GM23338 (cell line): ENCODE measurements at regions not wholly inside any gene's neighbourhood (a gene's known extent, or its start where the extent isn't known, plus 50 kb on each side); places are given as distances from the start of the nearest gene placed in this dataset.

Experiments used
- CTCF ChIP-seq, 2 experiments: fragments of 200-600 bp in 1 of 2; sonication (generic) in 1 of 2; conservative IDR thresholded peaks; 2 replicates each; pipeline versions ENCODE4 v1.5.1 to v1.6.1; 2016 to 2017; ENCODE audit warnings: antibody characterized with exemption in 2 of 2, low read depth in 2 of 2, mild to moderate bottlenecking in 2 of 2, moderate library complexity in 1 of 2
- JUNB ChIP-seq: IDR thresholded peaks from one replicate; pipeline ENCODE4 v1.6.1; 2016; ENCODE audit warnings: antibody characterized with exemption; ENCODE audit not compliant: unreplicated experiment
- POLR2AphosphoS5 ChIP-seq: IDR thresholded peaks from 2 replicates; pipeline ENCODE4 v1.6.1; 2016; ENCODE audit warnings: antibody characterized with exemption, low read depth
- STAT1 ChIP-seq: IDR thresholded peaks from one replicate; pipeline ENCODE4 v1.6.1; 2016; ENCODE audit warnings: antibody characterized with exemption; ENCODE audit not compliant: unreplicated experiment
- TF ChIP-seq, protein P1 (sequence below): IDR thresholded peaks from one replicate; pipeline ENCODE4 v1.6.1; 2018; ENCODE audit warnings: antibody characterized with exemption; ENCODE audit not compliant: unreplicated experiment

- TF ChIP-seq CTCF (conservative IDR thresholded peaks at IDR 0.05; ENCODE audit: low read depth in 2 of 2) (no peak), POLR2AphosphoS5 (no peak), STAT1 (no peak), JUNB (no peak)
- TF ChIP-seq, protein P1, sequence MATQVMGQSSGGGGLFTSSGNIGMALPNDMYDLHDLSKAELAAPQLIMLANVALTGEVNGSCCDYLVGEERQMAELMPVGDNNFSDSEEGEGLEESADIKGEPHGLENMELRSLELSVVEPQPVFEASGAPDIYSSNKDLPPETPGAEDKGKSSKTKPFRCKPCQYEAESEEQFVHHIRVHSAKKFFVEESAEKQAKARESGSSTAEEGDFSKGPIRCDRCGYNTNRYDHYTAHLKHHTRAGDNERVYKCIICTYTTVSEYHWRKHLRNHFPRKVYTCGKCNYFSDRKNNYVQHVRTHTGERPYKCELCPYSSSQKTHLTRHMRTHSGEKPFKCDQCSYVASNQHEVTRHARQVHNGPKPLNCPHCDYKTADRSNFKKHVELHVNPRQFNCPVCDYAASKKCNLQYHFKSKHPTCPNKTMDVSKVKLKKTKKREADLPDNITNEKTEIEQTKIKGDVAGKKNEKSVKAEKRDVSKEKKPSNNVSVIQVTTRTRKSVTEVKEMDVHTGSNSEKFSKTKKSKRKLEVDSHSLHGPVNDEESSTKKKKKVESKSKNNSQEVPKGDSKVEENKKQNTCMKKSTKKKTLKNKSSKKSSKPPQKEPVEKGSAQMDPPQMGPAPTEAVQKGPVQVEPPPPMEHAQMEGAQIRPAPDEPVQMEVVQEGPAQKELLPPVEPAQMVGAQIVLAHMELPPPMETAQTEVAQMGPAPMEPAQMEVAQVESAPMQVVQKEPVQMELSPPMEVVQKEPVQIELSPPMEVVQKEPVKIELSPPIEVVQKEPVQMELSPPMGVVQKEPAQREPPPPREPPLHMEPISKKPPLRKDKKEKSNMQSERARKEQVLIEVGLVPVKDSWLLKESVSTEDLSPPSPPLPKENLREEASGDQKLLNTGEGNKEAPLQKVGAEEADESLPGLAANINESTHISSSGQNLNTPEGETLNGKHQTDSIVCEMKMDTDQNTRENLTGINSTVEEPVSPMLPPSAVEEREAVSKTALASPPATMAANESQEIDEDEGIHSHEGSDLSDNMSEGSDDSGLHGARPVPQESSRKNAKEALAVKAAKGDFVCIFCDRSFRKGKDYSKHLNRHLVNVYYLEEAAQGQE: no peak
Measured at GRCh38 chrX:129025376-129025775, 497.9 kb downstream of the SMARCA1 start.
